GM23338 (cell line): ENCODE measurements at regions not wholly inside any gene's neighbourhood (a gene's known extent, or its start where the extent isn't known, plus 50 kb on each side); places are given as distances from the start of the nearest gene placed in this dataset.

Experiments
- ATAC-seq: fragments of 200-7000 bp; cut with Tn5 transposase; 3 replicates; pipeline ENCODE4 v1.9.1; 2020
- DNase-seq: peaks from one replicate; pipeline ENCODE4 v3.0.0-alpha.2; 2015; ENCODE audit warnings: low spot score
- H2AFZ ChIP-seq: fragments of 200-600 bp; sonication (generic); 2 replicates; pipeline ENCODE4 v1.8.0; 2016; ENCODE audit warnings: antibody characterized with exemption, mild to moderate bottlenecking, moderate library complexity
- H3F3A ChIP-seq: fragments of 200-600 bp; sonication (generic); replicated peaks from 2 replicates; pipeline ENCODE4 v1.8.0; 2017; ENCODE audit warnings: antibody characterized with exemption, mixed run types, low read depth
- H3K27ac ChIP-seq: fragments of 200-600 bp; sonication (generic); 2 replicates; pipeline ENCODE4 v1.6.1; 2016; ENCODE audit warnings: low read depth
- H3K27me3 ChIP-seq: fragments of 200-600 bp; sonication (generic); 2 replicates; pipeline ENCODE4 v1.8.0; 2016; ENCODE audit warnings: mild to moderate bottlenecking, mixed run types, moderate library complexity; ENCODE audit not compliant: insufficient read depth
- H3K36me3 ChIP-seq: fragments of 200-600 bp; sonication (generic); 2 replicates; pipeline ENCODE4 v1.8.0; 2016; ENCODE audit warnings: mild to moderate bottlenecking; ENCODE audit not compliant: insufficient read depth
- H3K4me1 ChIP-seq: fragments of 200-600 bp; sonication (generic); 2 replicates; pipeline ENCODE4 v1.8.0; 2016; ENCODE audit warnings: mild to moderate bottlenecking, moderate library complexity; ENCODE audit not compliant: insufficient read depth
- H3K4me2 ChIP-seq: fragments of 200-600 bp; sonication (generic); 2 replicates; pipeline ENCODE4 v1.7.1; 2017; ENCODE audit warnings: mixed run types
- H3K4me3 ChIP-seq: fragments of 200-600 bp; sonication (generic); 2 replicates; pipeline ENCODE4 v1.6.1; 2016; ENCODE audit warnings: mixed run types
- H3K79me2 ChIP-seq: fragments of 200-600 bp; sonication (generic); replicated peaks from 2 replicates; pipeline ENCODE4 v1.8.0; 2017; ENCODE audit warnings: mild to moderate bottlenecking; ENCODE audit not compliant: insufficient read depth
- H3K9me2 ChIP-seq: fragments of 200-600 bp; sonication (generic); 2 replicates; pipeline ENCODE4 v1.8.0; 2017; ENCODE audit not compliant: insufficient read depth
- H4K20me1 ChIP-seq: fragments of 200-600 bp; sonication (generic); replicated peaks from 2 replicates; pipeline ENCODE4 v1.8.0; 2017; ENCODE audit warnings: mild to moderate bottlenecking; ENCODE audit not compliant: insufficient read depth
- H3K27ac Mint-ChIP-seq: 2 replicates; pipeline ENCODE4 v1.8.0; 2020; ENCODE audit warnings: inconsistent platforms, mild to moderate bottlenecking, moderate library complexity, mixed read lengths
- H3K27me3 Mint-ChIP-seq: 3 replicates; pipeline ENCODE4 v1.8.0; 2022; ENCODE audit warnings: low read depth, mild to moderate bottlenecking, moderate library complexity, mixed read lengths, inconsistent platforms; ENCODE audit not compliant: insufficient read depth, poor library complexity
- H3K36me3 Mint-ChIP-seq: 3 replicates; pipeline ENCODE4 v1.8.0; 2021; ENCODE audit warnings: low read depth, mild to moderate bottlenecking, inconsistent platforms, moderate library complexity, mixed read lengths
- H3K4me1 Mint-ChIP-seq: 3 replicates; pipeline ENCODE4 v1.8.0; 2020; ENCODE audit warnings: mild to moderate bottlenecking, inconsistent platforms, mixed read lengths
- H3K4me3 Mint-ChIP-seq: 3 replicates; pipeline ENCODE4 v1.8.0; 2021; ENCODE audit warnings: moderate library complexity, mild to moderate bottlenecking, inconsistent platforms, mixed read lengths
- H3K9me3 Mint-ChIP-seq: 3 replicates; pipeline ENCODE4 v1.8.0; 2020; ENCODE audit warnings: moderate library complexity, mild to moderate bottlenecking, inconsistent platforms, mixed read lengths
- CREB1 ChIP-seq: fragments of 250-450 bp; sonication (Bioruptor Pico); IDR thresholded peaks from 2 replicates; pipeline ENCODE4 v1.5.0; 2020; ENCODE audit warnings: low read depth, mild to moderate bottlenecking, moderate library complexity
- EZH2 ChIP-seq: fragments of 200-600 bp; sonication (generic); IDR thresholded peaks from one replicate; pipeline ENCODE4 v1.8.0; 2017; ENCODE audit warnings: antibody characterized with exemption, mild to moderate bottlenecking, low read depth; ENCODE audit not compliant: unreplicated experiment
- JUNB ChIP-seq: IDR thresholded peaks from one replicate; pipeline ENCODE4 v1.6.1; 2016; ENCODE audit warnings: antibody characterized with exemption; ENCODE audit not compliant: unreplicated experiment
- POLR2AphosphoS5 ChIP-seq: IDR thresholded peaks from 2 replicates; pipeline ENCODE4 v1.6.1; 2016; ENCODE audit warnings: antibody characterized with exemption, low read depth
- STAT1 ChIP-seq: IDR thresholded peaks from one replicate; pipeline ENCODE4 v1.6.1; 2016; ENCODE audit warnings: antibody characterized with exemption; ENCODE audit not compliant: unreplicated experiment
- ZNF114 ChIP-seq: fragments of 250-450 bp; sonication (Bioruptor Pico); IDR thresholded peaks from 2 replicates; pipeline ENCODE4 v1.5.0; 2020; ENCODE audit warnings: mild to moderate bottlenecking, moderate library complexity
- ZNF331 ChIP-seq: fragments of 250-450 bp; sonication (Bioruptor Pico); IDR thresholded peaks from 2 replicates; pipeline ENCODE4 v1.5.0; 2020; ENCODE audit warnings: low read depth, mild to moderate bottlenecking, moderate library complexity
- TF ChIP-seq, protein P1 (sequence below): IDR thresholded peaks from one replicate; pipeline ENCODE4 v1.6.1; 2018; ENCODE audit warnings: antibody characterized with exemption; ENCODE audit not compliant: unreplicated experiment

DNA sequence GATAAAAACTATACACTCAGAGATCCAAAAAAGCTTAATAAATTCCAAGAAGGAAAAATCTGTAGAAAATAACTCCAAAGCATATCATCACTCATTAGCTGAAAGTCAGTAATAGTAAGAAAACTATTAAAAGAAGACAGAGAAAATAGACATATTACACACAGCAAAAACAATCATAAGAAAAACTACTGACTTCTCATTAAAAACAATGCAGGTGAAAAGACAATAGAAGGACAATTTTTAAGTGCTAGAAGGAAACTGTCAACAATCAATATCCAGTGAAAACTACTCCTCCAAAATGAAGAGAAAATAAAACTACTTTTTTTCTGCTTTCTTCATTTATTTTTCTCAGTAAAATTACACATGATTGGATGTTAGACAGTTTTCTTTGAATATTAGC lies 56.5 kb downstream of the BLID start (continued):
- TF ChIP-seq, protein P1, sequence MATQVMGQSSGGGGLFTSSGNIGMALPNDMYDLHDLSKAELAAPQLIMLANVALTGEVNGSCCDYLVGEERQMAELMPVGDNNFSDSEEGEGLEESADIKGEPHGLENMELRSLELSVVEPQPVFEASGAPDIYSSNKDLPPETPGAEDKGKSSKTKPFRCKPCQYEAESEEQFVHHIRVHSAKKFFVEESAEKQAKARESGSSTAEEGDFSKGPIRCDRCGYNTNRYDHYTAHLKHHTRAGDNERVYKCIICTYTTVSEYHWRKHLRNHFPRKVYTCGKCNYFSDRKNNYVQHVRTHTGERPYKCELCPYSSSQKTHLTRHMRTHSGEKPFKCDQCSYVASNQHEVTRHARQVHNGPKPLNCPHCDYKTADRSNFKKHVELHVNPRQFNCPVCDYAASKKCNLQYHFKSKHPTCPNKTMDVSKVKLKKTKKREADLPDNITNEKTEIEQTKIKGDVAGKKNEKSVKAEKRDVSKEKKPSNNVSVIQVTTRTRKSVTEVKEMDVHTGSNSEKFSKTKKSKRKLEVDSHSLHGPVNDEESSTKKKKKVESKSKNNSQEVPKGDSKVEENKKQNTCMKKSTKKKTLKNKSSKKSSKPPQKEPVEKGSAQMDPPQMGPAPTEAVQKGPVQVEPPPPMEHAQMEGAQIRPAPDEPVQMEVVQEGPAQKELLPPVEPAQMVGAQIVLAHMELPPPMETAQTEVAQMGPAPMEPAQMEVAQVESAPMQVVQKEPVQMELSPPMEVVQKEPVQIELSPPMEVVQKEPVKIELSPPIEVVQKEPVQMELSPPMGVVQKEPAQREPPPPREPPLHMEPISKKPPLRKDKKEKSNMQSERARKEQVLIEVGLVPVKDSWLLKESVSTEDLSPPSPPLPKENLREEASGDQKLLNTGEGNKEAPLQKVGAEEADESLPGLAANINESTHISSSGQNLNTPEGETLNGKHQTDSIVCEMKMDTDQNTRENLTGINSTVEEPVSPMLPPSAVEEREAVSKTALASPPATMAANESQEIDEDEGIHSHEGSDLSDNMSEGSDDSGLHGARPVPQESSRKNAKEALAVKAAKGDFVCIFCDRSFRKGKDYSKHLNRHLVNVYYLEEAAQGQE = no peak

DNA sequence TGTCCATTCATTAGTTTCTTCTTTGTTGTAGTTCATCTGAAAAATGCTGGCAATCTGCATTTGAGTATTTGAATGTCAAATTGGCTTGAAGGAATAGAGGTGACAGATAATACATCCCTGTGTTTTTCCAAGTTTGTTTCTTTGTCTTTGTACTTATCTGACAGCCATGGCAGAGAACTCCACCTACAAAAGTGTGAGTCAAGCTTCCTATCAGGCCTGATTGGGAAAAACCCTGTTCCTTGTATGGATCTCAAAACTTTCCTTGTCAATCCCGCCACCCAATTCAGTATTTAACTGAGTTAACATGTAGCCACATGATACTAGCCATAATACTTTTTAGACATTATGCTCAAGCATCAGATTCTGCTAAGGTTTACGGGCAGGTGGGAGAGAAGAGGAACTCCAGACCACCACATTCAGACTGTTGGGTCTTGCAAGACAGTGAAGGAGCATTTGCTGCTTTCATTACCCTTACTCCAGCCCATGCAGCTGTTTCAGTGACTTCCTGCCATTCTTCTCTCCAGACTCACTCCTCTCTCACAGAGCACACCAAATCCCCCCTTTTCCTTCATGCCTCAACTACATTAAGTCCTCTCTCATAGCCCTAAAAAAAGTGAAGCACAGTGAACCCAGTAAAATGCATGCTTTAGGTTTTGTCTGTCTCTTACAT lies 65.9 kb downstream of the BLID start:
- Histone ChIP-seq H3F3A (no peaks in the 10 kb centered on the region), H4K20me1 (no peaks in the 10 kb centered on the region), H3K36me3 (no peaks in the 10 kb centered on the region), H3K4me3 (no peak overlapping the region), H3K27me3 (no peaks in the 10 kb centered on the region), H3K4me2 (no peak overlapping the region), H3K9me2 (no peaks in the 10 kb centered on the region), H3K79me2 (no peaks in the 10 kb centered on the region), H3K27ac (no peak overlapping the region), H2AFZ (peak overlapping the region; percentile 5; the same call in 1 of the 2 replicates), H3K4me1 (no peaks in the 10 kb centered on the region)
- Mint-ChIP-seq H3K4me3 (no peak overlapping the region), H3K36me3 (no peaks in the 10 kb centered on the region), H3K27me3 (no peaks in the 10 kb centered on the region), H3K27ac (no peak overlapping the region), H3K4me1 (no peaks in the 10 kb centered on the region), H3K9me3 (peaks cover 5% of the 10 kb centered on the region; the same call in 1 of the 3 replicates)
- TF ChIP-seq ZNF331 (CRISPR knock-in tag) (no peak), EZH2 (no peak), STAT1 (no peak), ZNF114 (no peak), CREB1 (CRISPR knock-in tag) (no peak), JUNB (no peak), POLR2AphosphoS5 (no peak)
- TF ChIP-seq, protein P1 = no peak
- ATAC-seq (no peak), DNase-seq (no peak)
